Endodermal cell (in vitro differentiated cells): ENCODE measurements at regions not wholly inside any gene's neighbourhood (a gene's known extent, or its start where the extent isn't known, plus 50 kb on each side); places are given as distances from the start of the nearest gene placed in this dataset.

Experiments
- DNase-seq: peaks from one replicate; pipeline ENCODE4 v3.0.0-alpha.2; 2017
- H3K27ac ChIP-seq: 2 replicates; pipeline ENCODE4 v1.5.1; 2013; ENCODE audit warnings: mild to moderate bottlenecking, low read depth, low read length, moderate library complexity
- H3K27me3 ChIP-seq: 2 replicates; pipeline ENCODE4 v1.6.1; 2013; ENCODE audit warnings: mild to moderate bottlenecking, low read length, moderate library complexity; ENCODE audit not compliant: insufficient read depth, control insufficient read depth, poor library complexity, severe bottlenecking
- H3K36me3 ChIP-seq: 2 replicates; pipeline ENCODE4 v1.7.0; 2013; ENCODE audit warnings: mild to moderate bottlenecking, low read length, moderate library complexity; ENCODE audit not compliant: control insufficient read depth, insufficient read depth
- H3K4me1 ChIP-seq: one replicate; pipeline ENCODE4 v1.7.0; 2013; ENCODE audit warnings: low read length; ENCODE audit not compliant: control insufficient read depth, insufficient read depth
- H3K4me3 ChIP-seq: 2 replicates; pipeline ENCODE4 v1.5.1; 2013; ENCODE audit warnings: mild to moderate bottlenecking, low read length, moderate library complexity
- H3K9ac ChIP-seq: 2 replicates; pipeline ENCODE4 v1.6.1; 2013; ENCODE audit warnings: mild to moderate bottlenecking, low read length, moderate library complexity; ENCODE audit not compliant: poor library complexity, severe bottlenecking; ENCODE audit errors: extremely low read depth
- H3K9me3 ChIP-seq: 2 replicates; pipeline ENCODE4 v1.6.1; 2013; ENCODE audit warnings: mild to moderate bottlenecking, low read length, moderate library complexity; ENCODE audit not compliant: control insufficient read depth
- H3K27ac Mint-ChIP-seq: 2 replicates; pipeline ENCODE4 v1.8.0; 2020; ENCODE audit warnings: mixed read lengths
- H3K27me3 Mint-ChIP-seq: 2 replicates; pipeline ENCODE4 v1.8.0; 2021; ENCODE audit warnings: mild to moderate bottlenecking, mixed read lengths; ENCODE audit not compliant: insufficient read depth
- H3K36me3 Mint-ChIP-seq: 2 replicates; pipeline ENCODE4 v1.8.0; 2020; ENCODE audit warnings: low read depth, mixed read lengths
- H3K4me1 Mint-ChIP-seq: 2 replicates; pipeline ENCODE4 v1.8.0; 2020; ENCODE audit warnings: mixed read lengths
- H3K4me3 Mint-ChIP-seq: 2 replicates; pipeline ENCODE4 v1.8.0; 2020; ENCODE audit warnings: mild to moderate bottlenecking, moderate library complexity, mixed read lengths
- H3K9me3 Mint-ChIP-seq: 2 replicates; pipeline ENCODE4 v1.8.0; 2020; ENCODE audit warnings: mild to moderate bottlenecking, mixed read lengths
- WGBS, 2 experiments: methylation state at CpG; one replicate each; pipeline versions ENCODE4 v1.1.5 to v1.1.7; 2013; ENCODE audit warnings: missing lambda C conversion rate in 2 of 2, mixed read lengths in 1 of 2; ENCODE audit not compliant: insufficient coverage in 1 of 2, insufficient read length in 1 of 2; 5-methylcytosine and 5-hydroxymethylcytosine counted together
- TF ChIP-seq, protein P1 (sequence below): fragments of 200-600 bp; sonication (generic); conservative IDR thresholded peaks from 2 replicates; pipeline ENCODE4 v1.5.0; 2021; ENCODE audit warnings: antibody characterized with exemption, mild to moderate bottlenecking

DNA sequence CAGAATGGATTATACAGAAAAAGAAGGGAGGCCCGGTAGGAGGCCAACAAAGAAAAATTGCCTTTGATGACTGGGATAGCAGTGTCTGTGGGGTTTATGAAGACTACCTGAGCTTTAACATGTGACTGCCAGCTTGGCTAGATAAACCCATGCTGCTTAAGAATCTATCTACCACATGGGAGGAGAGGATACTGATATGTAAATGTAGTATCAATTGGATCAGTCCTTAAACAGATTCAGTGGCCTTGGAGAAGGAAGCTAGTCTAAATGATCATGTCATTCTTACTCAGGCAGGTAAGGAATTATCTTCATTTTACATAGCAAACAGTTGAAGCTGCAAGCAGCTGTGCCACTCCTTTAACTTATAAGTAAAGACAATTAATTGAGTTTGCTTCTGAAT, 50.0 kb upstream of the SYNPR start:
- Histone ChIP-seq H3K9me3 (no peaks in the 10 kb centered on the region), H3K27ac (no peak overlapping the region), H3K27me3 (no peaks in the 10 kb centered on the region), H3K4me1 (no peaks in the 10 kb centered on the region), H3K9ac (no peak overlapping the region), H3K36me3 (no peaks in the 10 kb centered on the region), H3K4me3 (peak overlapping the region; percentile 23)
- TF ChIP-seq, protein P1, sequence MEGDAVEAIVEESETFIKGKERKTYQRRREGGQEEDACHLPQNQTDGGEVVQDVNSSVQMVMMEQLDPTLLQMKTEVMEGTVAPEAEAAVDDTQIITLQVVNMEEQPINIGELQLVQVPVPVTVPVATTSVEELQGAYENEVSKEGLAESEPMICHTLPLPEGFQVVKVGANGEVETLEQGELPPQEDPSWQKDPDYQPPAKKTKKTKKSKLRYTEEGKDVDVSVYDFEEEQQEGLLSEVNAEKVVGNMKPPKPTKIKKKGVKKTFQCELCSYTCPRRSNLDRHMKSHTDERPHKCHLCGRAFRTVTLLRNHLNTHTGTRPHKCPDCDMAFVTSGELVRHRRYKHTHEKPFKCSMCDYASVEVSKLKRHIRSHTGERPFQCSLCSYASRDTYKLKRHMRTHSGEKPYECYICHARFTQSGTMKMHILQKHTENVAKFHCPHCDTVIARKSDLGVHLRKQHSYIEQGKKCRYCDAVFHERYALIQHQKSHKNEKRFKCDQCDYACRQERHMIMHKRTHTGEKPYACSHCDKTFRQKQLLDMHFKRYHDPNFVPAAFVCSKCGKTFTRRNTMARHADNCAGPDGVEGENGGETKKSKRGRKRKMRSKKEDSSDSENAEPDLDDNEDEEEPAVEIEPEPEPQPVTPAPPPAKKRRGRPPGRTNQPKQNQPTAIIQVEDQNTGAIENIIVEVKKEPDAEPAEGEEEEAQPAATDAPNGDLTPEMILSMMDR: no peak
- peaks cover 4% of the 10 kb centered on the region for H3K9me3 Mint-ChIP-seq
- H3K27me3 Mint-ChIP-seq: peaks cover 10% of the 10 kb centered on the region
- H3K36me3 Mint-ChIP-seq: no peaks in the 10 kb centered on the region
- H3K4me3 Mint-ChIP-seq: no peak overlapping the region
- peaks cover 11% of the 10 kb centered on the region for H3K4me1 Mint-ChIP-seq
- WGBS, 2 experiments: 44% methylated on average over 1 of the region's 1 CpG; no CpG with 5 or more reads in 1 of the 2 experiments
- no peak overlapping the region for H3K27ac Mint-ChIP-seq
- DNase-seq: peak; percentile 46
